ENCODE measurements at regions not wholly inside any gene's neighbourhood (a gene's known extent, or its start where the extent isn't known, plus 50 kb on each side); places are given as distances from the start of the nearest gene placed in this dataset.
"Not testable (repeated sequence)": the region's sequence is repeated elsewhere in the genome, so short reads cannot be mapped to it uniquely, and the experiment has no call there.

DNA sequence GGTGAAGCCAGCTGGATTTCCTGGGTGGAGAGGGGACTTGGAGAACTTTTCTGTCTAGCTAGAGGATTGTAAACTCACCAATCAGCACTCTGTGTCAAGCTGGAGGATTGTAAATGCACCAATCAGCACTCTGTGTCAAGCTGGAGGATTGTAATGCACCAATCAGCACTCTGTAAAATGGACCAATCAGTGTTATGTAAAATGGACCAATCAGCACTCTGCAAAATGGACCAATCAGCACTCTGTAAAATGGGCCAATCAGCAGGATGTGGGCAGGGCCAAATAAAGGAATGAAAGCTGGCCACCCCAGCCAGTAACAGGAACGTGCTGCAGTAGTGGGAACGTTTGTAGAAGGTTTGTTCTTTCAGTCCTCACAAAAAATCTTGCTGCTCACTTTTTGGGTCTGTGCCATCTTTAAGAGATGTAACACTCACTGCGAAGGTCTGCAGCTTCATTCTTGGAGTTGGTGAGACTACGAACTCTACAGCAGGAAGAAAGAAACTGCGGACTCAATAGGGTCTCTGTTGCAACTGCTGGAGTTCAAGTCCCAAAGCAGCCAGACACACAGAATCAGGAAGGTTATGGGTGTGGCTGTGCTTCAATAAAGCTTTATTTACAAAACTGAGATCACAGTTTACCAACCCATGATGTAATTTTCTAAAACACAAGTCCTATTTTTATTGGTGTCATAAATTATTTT, 145.7 kb upstream of the ERCC6L2 start:
- no peak for DNase-seq

- DNase-seq, result no peak
These were observed 146.4 kb upstream of the ERCC6L2 start for GRCh38 chr9:95729046-95729445.

GRCh38 chr9:95727947-95728520, 147.5 kb upstream of the ERCC6L2 start:
- DNase-seq, result no peak

DNA sequence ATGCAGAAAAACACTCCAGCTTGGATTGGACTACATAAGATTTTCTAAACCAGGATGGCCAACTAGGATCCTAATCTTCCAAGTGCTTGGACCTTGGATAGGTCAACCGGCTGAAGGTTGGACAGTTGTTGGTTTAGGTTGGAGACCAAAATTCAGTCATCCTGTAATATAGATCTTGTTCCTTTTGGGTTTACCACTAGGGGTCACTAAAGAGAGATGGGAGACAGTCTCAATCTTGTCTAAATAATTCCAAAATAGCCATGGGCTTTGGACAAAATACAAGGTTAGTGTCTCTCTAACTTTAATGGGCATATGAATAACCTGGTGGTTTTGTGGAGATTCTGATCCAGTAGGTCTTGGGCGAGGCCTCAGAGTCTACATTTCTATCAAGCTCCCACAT, 148.7 kb upstream of the ERCC6L2 start:
- peak; percentile 46 for DNase-seq

- no peak for DNase-seq
These were observed 150.4 kb upstream of the ERCC6L2 start for GRCh38 chr9:95725045-95725444.

GRCh38 chr9:95724253-95724991, 151.1 kb upstream of the ERCC6L2 start:
- DNase-seq, result no peak

GRCh38 chr9:95722141-95722540, 153.3 kb upstream of the ERCC6L2 start:
- no peak for DNase-seq

- no peak for DNase-seq
These were observed 154.4 kb upstream of the ERCC6L2 start for GRCh38 chr9:95721061-95721531.

GRCh38 chr9:95720496-95720895, 155.0 kb upstream of the ERCC6L2 start:
- no peak for DNase-seq

- DNase-seq, result no peak
These were observed 156.1 kb upstream of the ERCC6L2 start for GRCh38 chr9:95719354-95719753.

- DNase-seq, result no peak
These were observed 157.2 kb upstream of the ERCC6L2 start for GRCh38 chr9:95718263-95718662.

GRCh38 chr9:95715868-95716435, 159.5 kb upstream of the ERCC6L2 start:
- DNase-seq, result no peak

DNA sequence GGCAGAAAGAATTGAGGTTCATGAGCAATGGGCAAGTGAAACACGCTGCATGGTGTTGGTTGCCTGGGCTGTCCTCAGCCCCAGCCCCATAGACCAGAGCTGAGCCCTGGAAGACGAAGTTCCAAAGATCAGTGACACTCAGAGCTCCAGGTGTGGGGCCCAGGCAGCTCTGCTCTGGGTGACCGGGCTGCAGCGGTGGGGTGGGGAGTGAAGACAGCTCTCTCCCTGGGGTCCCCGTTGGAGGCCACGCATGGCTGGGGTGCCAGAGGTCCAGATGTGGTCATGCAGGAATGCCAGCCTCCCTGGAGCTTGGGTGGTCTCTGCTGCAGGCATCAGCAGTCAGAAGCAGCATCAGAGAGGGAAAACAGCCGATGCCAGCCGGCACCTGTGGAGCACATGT, 165.0 kb upstream of the ERCC6L2 start:
- DNase-seq, result no peak

DNA sequence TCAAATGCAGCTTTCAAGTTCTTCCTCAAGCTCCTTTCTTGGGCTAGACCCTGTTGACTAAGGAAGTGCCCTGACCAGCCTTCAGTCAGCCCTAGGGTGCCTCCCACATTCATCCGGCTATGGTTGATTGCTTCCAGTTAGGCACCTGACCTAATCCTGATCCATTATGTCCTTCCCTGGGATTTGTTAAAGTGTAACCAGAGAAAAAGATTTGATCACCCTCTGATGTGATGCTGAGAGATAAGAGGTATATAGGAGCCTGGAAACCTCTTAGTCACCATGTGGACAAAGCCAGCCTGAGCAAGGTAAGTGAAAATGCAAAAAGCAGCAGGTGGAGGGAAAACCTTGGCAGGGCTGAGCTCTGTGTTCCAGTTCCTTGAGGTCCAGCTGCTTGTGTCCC, 178.8 kb upstream of the ERCC6L2 start:
- no peak for DNase-seq

DNA sequence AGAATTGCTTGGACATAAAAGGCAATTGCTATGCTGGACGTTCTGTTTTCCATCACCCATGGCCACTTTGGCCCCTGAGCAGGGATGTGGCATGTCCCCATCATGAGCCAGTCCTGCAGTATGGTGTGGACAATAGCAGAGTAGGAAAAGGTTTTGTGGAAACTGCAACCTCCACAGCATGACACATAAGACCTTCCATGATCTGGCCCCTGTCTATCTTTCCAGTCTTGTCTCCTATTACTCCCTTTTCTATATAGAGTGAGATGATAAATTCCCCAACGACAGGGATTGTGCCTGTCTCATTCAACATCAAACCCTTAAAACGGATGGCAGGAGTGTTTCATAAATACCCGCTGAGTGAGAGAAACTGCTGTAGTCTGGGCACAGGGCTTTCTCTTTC, 174.7 kb upstream of the PTCH1 start:
- DNase-seq, result no peak

DNA sequence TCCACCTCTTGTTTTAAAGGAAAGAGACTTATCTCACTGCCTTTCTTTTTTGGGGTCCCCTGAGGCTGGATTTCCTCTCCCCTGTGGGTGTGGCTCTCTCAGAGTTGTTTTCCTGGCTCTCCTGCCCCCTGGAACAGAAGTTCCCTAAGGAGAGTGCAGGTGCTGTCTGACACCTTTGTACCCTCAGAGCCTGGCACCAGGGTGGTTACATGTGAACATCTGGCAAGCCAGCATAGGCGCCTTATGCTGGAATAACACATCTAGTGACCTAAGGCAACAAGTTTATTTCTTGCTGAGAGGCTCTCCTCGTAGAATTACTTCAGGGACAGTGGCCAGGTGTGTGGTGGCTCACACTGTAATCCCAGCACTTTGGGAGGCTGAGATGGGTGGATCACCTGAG, 172.9 kb upstream of the PTCH1 start:
- no peak for DNase-seq

- no peak for DNase-seq
These were observed 167.7 kb upstream of the PTCH1 start for GRCh38 chr9:95684516-95684915.

DNA sequence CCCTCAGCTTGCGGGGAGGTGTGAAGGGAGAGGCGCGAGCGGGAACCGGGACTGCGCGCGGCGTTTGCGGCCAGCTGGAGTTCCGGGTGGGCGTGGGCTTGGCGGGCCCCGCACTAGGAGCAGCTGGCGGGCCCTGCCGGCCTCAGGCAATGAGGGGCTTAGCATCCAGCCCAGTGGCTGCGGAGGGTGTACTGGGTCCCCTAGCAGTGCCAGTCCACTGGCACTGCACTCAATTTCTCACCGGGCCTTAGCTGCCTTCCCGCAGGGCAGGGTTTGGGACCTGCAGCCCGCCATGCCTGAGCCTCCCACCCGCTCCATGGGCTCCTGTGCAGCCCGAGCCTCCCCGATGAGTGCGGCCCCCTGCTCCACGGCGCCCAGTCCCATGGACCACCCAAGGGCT, 163.5 kb upstream of the PTCH1 start:
- not testable (repeated sequence) for DNase-seq

DNA sequence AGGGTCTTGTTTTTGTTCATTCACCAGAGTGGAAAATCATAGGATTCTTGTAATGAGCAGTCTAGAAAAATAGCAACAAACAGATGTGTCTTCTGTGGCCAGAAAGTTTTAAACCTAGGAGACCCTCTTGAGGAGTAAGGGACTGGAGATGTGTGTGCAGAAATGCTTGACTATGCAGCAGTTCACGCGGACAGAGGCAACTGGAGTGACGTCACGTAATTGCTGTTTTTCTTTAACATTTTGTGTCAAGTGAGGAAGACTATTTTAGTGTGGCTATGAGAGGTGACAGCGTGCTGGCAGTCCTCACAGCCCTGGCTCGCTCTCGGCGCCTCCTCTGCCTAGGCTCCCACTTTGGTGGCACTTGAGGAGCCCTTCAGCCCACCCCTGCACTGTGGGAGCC, 163.1 kb upstream of the PTCH1 start:
- no peak for DNase-seq

- no peak for DNase-seq
These were observed 162.0 kb upstream of the PTCH1 start for GRCh38 chr9:95678759-95679158.

DNA sequence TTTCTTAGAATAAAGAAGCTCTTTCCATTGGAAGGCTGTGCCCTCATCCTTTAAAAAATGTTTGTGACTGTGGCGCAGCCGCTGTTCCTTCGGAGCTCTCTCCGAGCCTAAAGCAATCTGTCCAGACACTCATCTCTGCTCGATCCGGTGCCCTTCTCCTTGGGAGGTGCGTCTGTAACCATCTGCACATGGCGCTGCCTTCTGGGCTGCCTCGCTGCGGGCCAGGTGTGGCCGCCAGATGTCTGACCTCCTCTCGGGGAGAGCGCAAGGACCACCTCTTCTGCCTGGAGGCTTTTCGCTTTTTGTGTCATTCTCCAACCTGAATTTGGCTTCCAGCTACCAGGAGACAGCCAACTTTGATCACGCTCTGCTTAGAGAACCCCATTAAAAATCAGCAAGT, 153.4 kb upstream of the PTCH1 start:
- DNase-seq, result no peak

DNA sequence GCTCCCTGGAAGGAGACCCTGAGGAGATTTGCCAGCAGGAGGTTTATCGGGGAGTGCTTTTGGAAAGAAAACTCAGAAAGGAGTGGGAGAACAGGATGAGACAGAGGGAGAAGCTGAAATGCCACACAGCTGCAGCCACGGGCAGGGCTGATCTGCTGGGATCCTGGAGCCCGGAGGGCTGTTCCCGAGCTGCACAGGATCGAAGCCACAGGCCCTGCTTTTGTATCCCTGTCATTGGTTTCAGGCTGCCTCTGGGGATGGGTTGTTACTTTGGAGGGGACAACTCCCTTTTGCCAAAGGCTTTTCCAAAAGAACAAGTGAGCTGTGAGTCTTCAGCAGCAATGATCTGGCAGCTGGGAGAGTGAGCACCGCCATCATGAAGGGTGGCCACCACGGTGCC, 152.5 kb upstream of the PTCH1 start:
- DNase-seq, result no peak

DNA sequence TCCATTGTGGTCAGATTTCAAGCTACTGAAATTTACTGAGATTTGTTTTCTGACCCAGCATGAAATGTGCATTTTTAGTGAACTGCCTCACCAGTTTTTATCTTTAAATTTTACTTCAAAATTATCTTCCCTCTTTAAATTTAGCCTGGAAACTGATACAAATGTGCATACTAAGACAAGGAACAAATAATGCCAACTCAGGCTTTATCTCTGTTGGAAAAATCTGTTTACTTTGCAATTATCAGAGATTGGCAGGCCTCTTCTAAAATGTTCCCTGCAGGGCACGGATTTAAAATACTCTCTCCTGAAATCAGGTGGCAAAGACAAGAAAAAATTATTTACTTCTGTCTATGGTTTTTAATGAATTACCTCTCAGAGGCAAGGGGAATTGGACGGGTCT, 151.0 kb upstream of the PTCH1 start:
- DNase-seq, result no peak

GRCh38 chr9:95666785-95667155, 150.0 kb upstream of the PTCH1 start:
- no peak for DNase-seq
